Osteoblast (primary cell): ENCODE measurements at regions not wholly inside any gene's neighbourhood (a gene's known extent, or its start where the extent isn't known, plus 50 kb on each side); places are given as distances from the start of the nearest gene placed in this dataset.
A peak's percentile ranks its signal among the peaks of the same experiment; 100 is the strongest.

Experiments used
- DNase-seq: peaks from one replicate; pipeline ENCODE4 v3.0.0; 2011; ENCODE audit warnings: low spot score, mixed read lengths; ENCODE audit not compliant: insufficient read length; ENCODE audit errors: missing footprints
- H2AFZ ChIP-seq: 2 replicates; pipeline ENCODE4 v1.6.0; 2011; ENCODE audit warnings: mild to moderate bottlenecking, low read length
- H3K27ac ChIP-seq: 2 replicates; pipeline ENCODE4 v1.5.1; 2011; ENCODE audit warnings: mild to moderate bottlenecking, low read depth, low read length, moderate library complexity
- H3K27me3 ChIP-seq: 2 replicates; pipeline ENCODE4 v1.6.0; 2012; ENCODE audit warnings: mild to moderate bottlenecking, control low read depth, inconsistent platforms, low read length, moderate library complexity; ENCODE audit not compliant: insufficient read depth
- H3K36me3 ChIP-seq: 2 replicates; pipeline ENCODE4 v1.5.1; 2011; ENCODE audit warnings: mild to moderate bottlenecking, low read length, control low read depth, moderate library complexity; ENCODE audit not compliant: insufficient read depth
- H3K4me1 ChIP-seq: 2 replicates; pipeline ENCODE4 v1.5.1; 2011; ENCODE audit warnings: mild to moderate bottlenecking, low read length, control low read depth, moderate library complexity; ENCODE audit not compliant: insufficient read depth
- H3K4me2 ChIP-seq: 2 replicates; pipeline ENCODE4 v1.6.0; 2011; ENCODE audit warnings: mild to moderate bottlenecking, low read length; ENCODE audit not compliant: insufficient read depth
- H3K4me3 ChIP-seq: fragments of 200-600 bp; sonication (generic); 3 replicates; pipeline ENCODE4 v1.5.1; 2012; ENCODE audit warnings: mild to moderate bottlenecking, low read length, inconsistent platforms; ENCODE audit not compliant: insufficient read depth
- H3K79me2 ChIP-seq: 2 replicates; pipeline ENCODE4 v1.6.0; 2012; ENCODE audit warnings: mild to moderate bottlenecking, low read length, control low read depth, inconsistent platforms; ENCODE audit not compliant: insufficient read depth
- H3K9me3 ChIP-seq: 2 replicates; pipeline ENCODE4 v1.5.1; 2011; ENCODE audit warnings: low read depth, low read length, control low read depth
- H4K20me1 ChIP-seq: 2 replicates; pipeline ENCODE4 v1.6.0; 2012; ENCODE audit warnings: mild to moderate bottlenecking, low read length, control low read depth; ENCODE audit not compliant: insufficient read depth
- CTCF ChIP-seq: IDR thresholded peaks from 2 replicates; pipeline ENCODE4 v1.5.1; 2011; ENCODE audit warnings: mild to moderate bottlenecking, low read depth, low read length, moderate library complexity; ENCODE audit errors: extremely low read depth

- no peak for DNase-seq
These were observed 557.2 kb upstream of the CELF2 start for GRCh38 chr10:10460451-10460850.

GRCh38 chr10:10462151-10462941 is 555.3 kb upstream of the CELF2 start:
- H3K27me3 ChIP-seq: no peaks in the 10 kb centered on the region
- DNase-seq: no peak
- TF ChIP-seq CTCF: no peak
- H3K4me2 ChIP-seq: peak overlapping the region; percentile 38
- no peaks in the 10 kb centered on the region for H4K20me1 ChIP-seq
- no peaks in the 10 kb centered on the region for H3K36me3 ChIP-seq
- no peaks in the 10 kb centered on the region for H3K4me1 ChIP-seq
- no peaks in the 10 kb centered on the region for H3K9me3 ChIP-seq
- H2AFZ ChIP-seq: peak overlapping the region; percentile 51
- no peak overlapping the region for H3K4me3 ChIP-seq
- no peaks in the 10 kb centered on the region for H3K79me2 ChIP-seq
- no peak overlapping the region for H3K27ac ChIP-seq

More at GRCh38 chr10:10460451-10460850, 557.2 kb upstream of the CELF2 start:
- H4K20me1 ChIP-seq: no peaks in the 10 kb centered on the region
- no peaks in the 10 kb centered on the region for H3K79me2 ChIP-seq
- no peaks in the 10 kb centered on the region for H3K27me3 ChIP-seq
- H2AFZ ChIP-seq: no peak overlapping the region
- no peaks in the 10 kb centered on the region for H3K4me1 ChIP-seq
- no peak overlapping the region for H3K4me2 ChIP-seq
- H3K9me3 ChIP-seq: peaks cover 2% of the 10 kb centered on the region
- TF ChIP-seq CTCF: no peak
- no peak overlapping the region for H3K4me3 ChIP-seq
- H3K36me3 ChIP-seq: no peaks in the 10 kb centered on the region
- H3K27ac ChIP-seq: no peak overlapping the region

- no peaks in the 10 kb centered on the region for H3K4me1 ChIP-seq
- peaks cover 3% of the 10 kb centered on the region for H3K9me3 ChIP-seq
- H3K36me3 ChIP-seq: no peaks in the 10 kb centered on the region
- H3K27me3 ChIP-seq: no peaks in the 10 kb centered on the region
- H4K20me1 ChIP-seq: no peaks in the 10 kb centered on the region
- no peak for TF ChIP-seq CTCF
- no peak overlapping the region for H3K4me2 ChIP-seq
- no peak overlapping the region for H3K4me3 ChIP-seq
- H2AFZ ChIP-seq: no peak overlapping the region
- H3K27ac ChIP-seq: no peak overlapping the region
- no peak for DNase-seq
- H3K79me2 ChIP-seq: no peaks in the 10 kb centered on the region
These were observed 545.9 kb upstream of the CELF2 start for GRCh38 chr10:10471758-10472157.

- Histone ChIP-seq H3K4me2 (no peak overlapping the region), H3K4me3 (no peak overlapping the region), H3K27ac (no peak overlapping the region), H4K20me1 (no peaks in the 10 kb centered on the region), H3K27me3 (no peaks in the 10 kb centered on the region), H3K4me1 (no peaks in the 10 kb centered on the region), H3K9me3 (no peaks in the 10 kb centered on the region), H3K79me2 (no peaks in the 10 kb centered on the region), H2AFZ (no peak overlapping the region), H3K36me3 (no peaks in the 10 kb centered on the region)
- TF ChIP-seq CTCF: no peak
- no peak for DNase-seq
These were observed 541.9 kb upstream of the CELF2 start for GRCh38 chr10:10475812-10476211.
